ENCODE measurements at regions not wholly inside any gene's neighbourhood (a gene's known extent, or its start where the extent isn't known, plus 50 kb on each side); places are given as distances from the start of the nearest gene placed in this dataset.

DNA sequence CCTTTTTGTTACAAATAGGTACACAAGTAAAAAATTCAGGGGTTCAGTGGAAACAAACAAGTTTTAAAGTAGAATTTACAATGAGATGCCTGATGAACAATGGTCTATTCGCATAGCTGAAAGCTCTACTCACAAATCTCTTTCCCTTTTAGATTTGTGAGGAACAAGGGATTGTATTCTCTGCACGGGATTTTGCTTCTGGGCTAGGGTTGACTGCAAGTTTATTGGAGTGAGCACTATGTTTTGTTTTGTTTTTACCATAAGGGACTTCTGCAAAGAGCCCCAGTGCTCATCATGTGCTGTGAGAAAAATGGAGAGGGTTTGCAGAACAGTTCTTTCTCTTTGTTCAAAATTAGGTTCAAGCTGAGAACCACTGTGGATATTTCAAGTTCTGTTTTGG is 160.5 kb downstream of the DLEU7 start:
- Mint-ChIP-seq H3K27me3 (ENCODE audit: low read depth) (peaks cover 3% of the 10 kb centered on the region), H3K4me3 (no peak overlapping the region), H3K4me1 (ENCODE audit: low read depth) (peaks cover 6% of the 10 kb centered on the region), H3K36me3 (ENCODE audit: low read depth) (no peaks in the 10 kb centered on the region), H3K27ac (no peak overlapping the region), H3K9me3 (no peaks in the 10 kb centered on the region)
- no peak for DNase-seq
- CTCF ChIA-PET = no interaction called here
- intact Hi-C loops (cut with micrococcal nuclease) = no loop called here

DNA sequence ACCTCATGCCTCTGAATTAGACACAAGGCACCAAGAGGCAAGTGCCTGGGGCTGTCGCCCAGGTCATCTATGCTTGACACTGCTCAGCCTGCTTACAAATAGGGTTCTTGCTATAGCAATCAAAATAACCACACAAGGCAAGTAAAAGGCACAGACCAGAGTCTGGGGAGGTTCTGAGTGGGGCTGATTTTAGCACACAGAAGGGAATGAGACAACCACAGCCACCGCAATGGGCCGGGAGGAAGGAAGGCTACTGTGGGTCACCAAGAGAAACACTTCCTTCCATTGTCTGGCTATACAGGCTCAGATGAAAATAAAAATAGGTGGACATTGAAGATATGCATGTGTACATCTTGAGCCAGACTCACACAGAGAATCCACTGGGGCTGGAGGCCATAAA is 159.1 kb downstream of the DLEU7 start:
- CTCF ChIA-PET = no interaction called here
- H3K4me1 Mint-ChIP-seq (ENCODE audit: low read depth) = peaks cover 6% of the 10 kb centered on the region

DNA sequence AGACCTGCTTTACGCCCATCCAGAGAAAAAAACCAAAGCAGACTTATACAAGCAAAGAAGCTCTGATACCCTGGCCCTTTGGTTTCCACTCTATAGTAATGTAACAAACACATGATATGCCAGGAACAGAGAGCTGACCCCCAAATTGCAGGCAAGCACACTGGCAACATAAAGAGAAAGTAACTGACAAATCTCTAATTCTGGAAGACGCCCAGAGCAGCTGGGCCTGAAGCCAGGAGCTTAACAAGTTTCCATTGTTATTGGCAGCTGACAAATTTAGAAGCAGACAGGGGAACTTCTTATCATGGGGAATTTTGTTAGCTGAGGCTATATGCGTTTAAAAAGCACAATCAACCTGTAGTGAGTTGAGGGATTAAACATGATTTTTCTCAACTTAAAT is 158.0 kb downstream of the DLEU7 start:
- no peaks in the 10 kb centered on the region for H3K36me3 Mint-ChIP-seq (ENCODE audit: low read depth)
- CTCF ChIA-PET = interaction anchor here (0.7 kb wide), 1 partner anchor 337 kb away, joined by 3 read pairs; no protein-coding TSS in a partner anchor
- peaks cover 3% of the 10 kb centered on the region for H3K27me3 Mint-ChIP-seq (ENCODE audit: low read depth)
- H3K4me3 Mint-ChIP-seq = no peak overlapping the region
- intact Hi-C loops (cut with micrococcal nuclease) = no loop called here
- no peak for DNase-seq
- H3K9me3 Mint-ChIP-seq = no peaks in the 10 kb centered on the region
- H3K4me1 Mint-ChIP-seq (ENCODE audit: low read depth) = peaks cover 6% of the 10 kb centered on the region
- H3K27ac Mint-ChIP-seq = no peak overlapping the region

More for the DNA sequence above, 159.1 kb downstream of the DLEU7 start:
- DNase-seq = no peak
- Mint-ChIP-seq H3K27ac (no peak overlapping the region), H3K9me3 (no peaks in the 10 kb centered on the region), H3K27me3 (ENCODE audit: low read depth) (peaks cover 3% of the 10 kb centered on the region), H3K36me3 (ENCODE audit: low read depth) (no peaks in the 10 kb centered on the region), H3K4me3 (no peak overlapping the region)
- intact Hi-C loops (cut with micrococcal nuclease) = no loop called here

DNA sequence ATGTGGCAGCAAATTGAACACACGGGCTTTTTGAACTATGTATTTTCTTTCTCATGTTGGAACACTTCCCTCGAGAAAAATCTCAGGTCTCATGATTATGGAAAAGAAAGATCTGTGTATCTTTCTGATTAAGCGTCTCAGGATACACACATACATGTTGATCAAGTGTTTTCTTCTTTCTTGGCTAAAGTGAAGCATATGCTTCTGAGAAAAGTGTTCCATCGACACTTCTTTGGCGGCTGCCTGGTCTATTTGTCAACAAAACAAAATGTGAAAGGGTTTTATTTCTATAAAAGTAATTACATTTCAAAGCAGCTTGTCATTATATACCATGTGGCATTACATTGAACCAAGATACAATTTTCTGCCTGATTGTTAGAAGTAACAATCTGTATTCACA is 157.5 kb downstream of the DLEU7 start:
- intact Hi-C loops (cut with micrococcal nuclease) = no loop called here
- peaks cover 6% of the 10 kb centered on the region for H3K4me1 Mint-ChIP-seq (ENCODE audit: low read depth)
- H3K36me3 Mint-ChIP-seq (ENCODE audit: low read depth) = no peaks in the 10 kb centered on the region
- CTCF ChIA-PET = no interaction called here
- H3K27ac Mint-ChIP-seq = no peak overlapping the region
- H3K27me3 Mint-ChIP-seq (ENCODE audit: low read depth) = peaks cover 3% of the 10 kb centered on the region
- DNase-seq = no peak
- no peak overlapping the region for H3K4me3 Mint-ChIP-seq
- H3K9me3 Mint-ChIP-seq = no peaks in the 10 kb centered on the region

DNA sequence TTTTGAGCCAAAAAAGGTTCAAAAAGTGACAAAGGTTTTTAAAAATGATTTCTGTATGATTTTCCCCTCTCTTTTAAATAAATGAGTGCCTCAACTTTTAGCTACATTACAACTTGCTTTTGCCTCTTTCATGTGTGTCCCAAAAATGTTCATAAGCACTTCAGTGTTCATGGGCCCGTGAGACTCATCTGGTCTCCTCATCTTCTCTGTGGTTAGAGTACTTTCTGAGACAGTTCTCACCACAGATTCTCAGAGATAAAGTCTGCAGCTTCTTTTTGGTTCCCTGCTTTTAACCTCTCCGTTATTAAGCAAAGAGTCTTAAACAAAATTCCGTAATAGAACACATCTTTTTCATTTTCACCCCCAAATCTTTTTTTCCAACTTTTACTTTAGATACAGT is 156.9 kb downstream of the DLEU7 start:
- peaks cover 3% of the 10 kb centered on the region for H3K27me3 Mint-ChIP-seq (ENCODE audit: low read depth)
- CTCF ChIA-PET = no interaction called here
- H3K27ac Mint-ChIP-seq = no peak overlapping the region
- no peaks in the 10 kb centered on the region for H3K9me3 Mint-ChIP-seq
- no peak overlapping the region for H3K4me3 Mint-ChIP-seq
- no peaks in the 10 kb centered on the region for H3K36me3 Mint-ChIP-seq (ENCODE audit: low read depth)
- H3K4me1 Mint-ChIP-seq (ENCODE audit: low read depth) = peaks cover 6% of the 10 kb centered on the region
- intact Hi-C loops (cut with micrococcal nuclease) = no loop called here
- DNase-seq = no peak

DNA sequence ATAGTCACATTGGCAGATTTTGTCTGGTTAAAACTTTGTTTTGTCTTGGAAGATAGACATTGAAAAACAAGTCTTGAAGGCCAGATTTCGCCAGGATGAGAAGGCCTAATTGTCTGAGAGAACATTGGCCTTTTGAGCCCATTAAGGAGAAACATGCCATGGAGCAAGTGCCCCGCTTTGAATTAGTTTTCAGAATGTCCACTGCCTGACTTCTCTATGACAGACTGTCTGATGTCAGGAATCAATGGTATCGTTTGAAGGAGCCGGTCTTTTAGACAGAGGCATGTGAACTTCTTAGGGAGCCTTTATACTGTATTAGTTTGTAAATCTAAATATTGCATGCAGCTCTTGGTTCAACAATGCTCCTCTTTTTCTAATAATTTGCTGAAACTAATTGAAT is 155.9 kb downstream of the DLEU7 start:
- Mint-ChIP-seq H3K9me3 (no peaks in the 10 kb centered on the region), H3K27me3 (ENCODE audit: low read depth) (peaks cover 3% of the 10 kb centered on the region), H3K4me3 (no peak overlapping the region), H3K36me3 (ENCODE audit: low read depth) (no peaks in the 10 kb centered on the region), H3K27ac (no peak overlapping the region), H3K4me1 (ENCODE audit: low read depth) (peaks cover 6% of the 10 kb centered on the region)
- no peak for DNase-seq
- intact Hi-C loops (cut with micrococcal nuclease) = no loop called here
- CTCF ChIA-PET = no interaction called here

DNA sequence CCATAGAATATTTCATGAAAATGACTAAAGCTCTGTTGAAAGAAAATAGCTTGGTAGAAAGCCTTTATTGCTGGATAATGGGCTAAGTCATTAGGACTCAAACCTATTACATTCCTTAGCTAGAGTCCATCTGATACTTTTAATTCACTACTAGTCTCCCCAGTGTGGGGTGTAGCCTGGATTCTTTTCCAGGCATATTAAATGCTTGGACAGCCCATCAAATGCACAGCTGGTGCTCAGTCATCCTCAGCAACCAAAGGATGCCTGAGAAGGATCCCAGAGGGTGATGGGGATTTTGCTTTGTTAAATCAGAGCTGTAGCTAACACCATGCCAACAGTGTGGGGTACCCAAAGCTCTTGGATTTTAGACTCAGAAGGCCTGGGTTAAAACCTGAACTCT is 153.5 kb downstream of the DLEU7 start:
- no peak overlapping the region for H3K27ac Mint-ChIP-seq
- no peaks in the 10 kb centered on the region for H3K36me3 Mint-ChIP-seq (ENCODE audit: low read depth)
- H3K27me3 Mint-ChIP-seq (ENCODE audit: low read depth) = no peaks in the 10 kb centered on the region
- intact Hi-C loops (cut with micrococcal nuclease) = no loop called here
- CTCF ChIA-PET = no interaction called here
- H3K4me1 Mint-ChIP-seq (ENCODE audit: low read depth) = peaks cover 6% of the 10 kb centered on the region
- no peak overlapping the region for H3K4me3 Mint-ChIP-seq
- no peak for DNase-seq
- no peaks in the 10 kb centered on the region for H3K9me3 Mint-ChIP-seq

DNA sequence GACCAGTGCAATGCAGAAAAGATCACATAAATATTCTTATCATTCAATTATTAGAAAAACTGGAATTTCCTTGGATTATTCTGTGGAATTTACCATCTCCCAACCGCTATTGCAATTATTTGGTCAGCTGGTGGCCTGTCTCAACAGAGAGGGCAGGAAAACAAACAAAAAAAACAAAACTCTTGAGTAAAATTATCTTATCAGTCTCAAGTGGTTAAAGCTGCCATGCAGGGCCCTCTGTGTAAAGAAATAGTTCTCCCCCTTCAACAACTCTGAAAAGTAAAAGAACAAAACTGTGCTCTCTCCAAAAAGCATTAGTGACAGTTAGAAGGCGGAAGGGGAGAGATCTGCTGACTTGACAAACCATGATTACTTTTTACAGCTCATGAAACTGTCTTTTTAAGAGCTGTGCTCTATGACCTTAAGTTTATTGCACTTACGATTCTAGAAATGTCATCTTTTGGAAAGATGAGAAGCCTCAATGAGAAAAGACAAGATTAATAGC is 152.3 kb downstream of the DLEU7 start:
- Mint-ChIP-seq H3K9me3 (no peaks in the 10 kb centered on the region), H3K4me1 (ENCODE audit: low read depth) (peaks cover 6% of the 10 kb centered on the region), H3K36me3 (ENCODE audit: low read depth) (no peaks in the 10 kb centered on the region), H3K27ac (no peak overlapping the region), H3K4me3 (no peak overlapping the region), H3K27me3 (ENCODE audit: low read depth) (no peaks in the 10 kb centered on the region)
- no peak for DNase-seq
- CTCF ChIA-PET = no interaction called here
- intact Hi-C loops (cut with micrococcal nuclease) = no loop called here

DNA sequence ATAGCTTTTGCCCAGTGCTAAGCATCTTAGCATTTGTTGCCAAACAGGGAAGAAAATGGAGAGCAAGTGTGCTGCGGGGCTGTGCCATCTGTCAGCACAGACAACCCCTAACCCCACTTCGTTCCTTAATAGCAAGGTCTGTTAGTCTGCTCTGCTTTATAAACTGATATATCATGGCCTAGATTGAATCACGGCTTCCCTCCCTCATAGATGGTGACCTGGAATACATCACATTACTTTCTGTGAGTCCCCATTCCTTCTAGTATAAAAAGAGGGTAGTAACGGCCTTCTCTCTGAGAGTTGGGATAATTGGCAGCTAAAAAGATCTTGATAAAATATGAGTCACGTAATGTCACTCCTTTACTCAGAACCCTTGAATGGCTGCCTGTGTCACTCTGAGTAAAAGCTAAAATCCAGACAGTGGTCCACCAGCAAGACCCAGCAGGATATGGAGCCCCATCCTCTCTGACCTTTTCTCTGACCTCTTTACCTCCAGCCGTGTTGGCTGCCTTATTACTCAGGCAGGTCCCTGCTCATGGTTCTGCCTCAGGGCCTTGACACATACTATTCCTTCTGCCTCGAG is 151.7 kb downstream of the DLEU7 start:
- CTCF ChIA-PET = no interaction called here
- H3K4me1 Mint-ChIP-seq (ENCODE audit: low read depth) = peaks cover 2% of the 10 kb centered on the region
- H3K27ac Mint-ChIP-seq = no peak overlapping the region
- H3K27me3 Mint-ChIP-seq (ENCODE audit: low read depth) = no peaks in the 10 kb centered on the region
- no peak for DNase-seq
- intact Hi-C loops (cut with micrococcal nuclease) = no loop called here
- no peaks in the 10 kb centered on the region for H3K9me3 Mint-ChIP-seq
- H3K4me3 Mint-ChIP-seq = no peak overlapping the region
- H3K36me3 Mint-ChIP-seq (ENCODE audit: low read depth) = no peaks in the 10 kb centered on the region

DNA sequence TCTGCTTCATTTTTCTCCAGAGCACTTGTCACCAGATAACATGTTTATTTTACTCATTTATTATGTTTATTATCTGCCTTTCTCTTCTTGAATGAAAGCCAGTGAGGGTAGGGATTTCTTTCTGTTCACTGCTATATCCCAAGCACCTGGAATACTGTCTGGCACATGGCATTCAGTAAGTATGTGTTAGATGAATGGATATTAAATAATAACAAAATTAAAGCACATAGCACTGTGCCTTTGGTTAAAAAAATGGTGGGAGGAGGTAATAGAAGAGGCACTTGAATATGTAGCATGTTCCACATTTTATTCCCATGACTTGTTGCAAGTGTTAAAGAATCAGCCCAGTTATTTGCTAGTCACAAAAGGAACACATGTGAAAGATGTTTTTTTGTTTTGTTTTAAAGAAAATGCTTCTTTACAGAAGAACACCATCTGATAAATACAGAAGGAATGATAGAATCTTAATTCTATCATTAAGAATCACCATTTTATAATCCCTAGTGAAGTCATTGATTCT is 151.0 kb downstream of the DLEU7 start:
- Mint-ChIP-seq H3K9me3 (no peaks in the 10 kb centered on the region), H3K4me1 (ENCODE audit: low read depth) (no peaks in the 10 kb centered on the region), H3K36me3 (ENCODE audit: low read depth) (no peaks in the 10 kb centered on the region), H3K27ac (no peak overlapping the region), H3K4me3 (no peak overlapping the region), H3K27me3 (ENCODE audit: low read depth) (no peaks in the 10 kb centered on the region)
- intact Hi-C loops (cut with micrococcal nuclease) = no loop called here
- no peak for DNase-seq
- CTCF ChIA-PET = no interaction called here

DNA sequence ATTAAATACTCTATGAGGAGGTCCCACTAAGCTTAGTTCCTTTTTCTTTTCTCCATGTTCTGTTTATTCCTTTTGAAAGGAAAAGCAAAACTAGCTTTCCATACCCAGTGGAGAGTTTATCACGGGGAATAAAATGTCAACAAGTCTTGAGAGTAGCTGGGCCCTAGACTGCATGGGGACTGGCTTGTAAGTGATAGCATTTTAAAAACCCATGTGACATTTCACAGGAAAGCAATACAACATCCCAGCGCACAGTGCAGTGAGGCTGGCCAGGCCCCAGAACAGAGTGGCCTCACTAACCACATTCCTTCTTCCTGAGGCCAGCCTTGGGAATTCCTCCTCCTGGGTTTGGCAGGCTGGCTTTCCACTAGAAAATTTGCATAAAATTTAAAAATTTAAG is 149.8 kb downstream of the DLEU7 start:
- H3K27me3 Mint-ChIP-seq (ENCODE audit: low read depth) = no peaks in the 10 kb centered on the region
- no peak overlapping the region for H3K27ac Mint-ChIP-seq
- H3K4me1 Mint-ChIP-seq (ENCODE audit: low read depth) = no peaks in the 10 kb centered on the region
- no peak for DNase-seq
- no peaks in the 10 kb centered on the region for H3K36me3 Mint-ChIP-seq (ENCODE audit: low read depth)
- CTCF ChIA-PET = no interaction called here
- intact Hi-C loops (cut with micrococcal nuclease) = no loop called here
- H3K4me3 Mint-ChIP-seq = no peak overlapping the region
- no peaks in the 10 kb centered on the region for H3K9me3 Mint-ChIP-seq

DNA sequence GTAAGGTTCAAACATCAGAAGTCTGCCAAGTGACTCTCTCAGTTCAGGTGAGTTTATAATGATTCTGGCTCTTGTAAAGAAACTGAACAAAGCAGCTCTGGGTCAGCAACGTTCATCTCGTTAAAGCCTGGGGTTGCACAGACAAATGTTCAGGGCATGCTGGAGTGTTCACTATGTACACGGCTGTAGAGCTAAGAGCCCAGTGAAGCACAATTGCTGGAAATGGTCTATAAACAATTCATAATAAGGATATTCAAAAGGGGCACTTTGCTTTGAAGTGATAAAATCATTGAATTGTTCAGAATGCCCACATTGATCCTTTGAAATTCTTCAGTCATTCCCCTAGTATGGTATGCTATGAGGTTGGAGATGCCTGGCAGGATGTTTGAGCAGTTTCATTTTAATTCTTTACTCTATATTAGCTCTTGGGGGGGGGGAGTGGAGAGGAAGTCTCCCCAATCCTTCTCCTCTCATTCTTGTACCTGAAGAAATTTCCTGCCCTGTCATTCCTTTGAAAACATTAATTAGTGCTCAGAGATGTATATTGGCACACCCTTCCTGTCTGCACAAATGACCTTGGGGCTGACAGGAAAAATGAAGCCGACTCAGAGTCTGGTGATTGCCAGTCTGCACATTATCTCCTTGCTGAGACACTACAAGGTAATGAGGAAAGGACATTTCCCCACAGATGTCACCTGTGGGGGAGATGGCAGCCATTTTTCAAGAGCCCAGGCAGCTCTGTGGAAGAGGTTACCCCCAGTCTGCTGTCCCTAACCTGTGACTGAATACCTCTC is 145.5 kb downstream of the DLEU7 start:
- CTCF ChIA-PET = no interaction called here
- intact Hi-C loops (cut with micrococcal nuclease) = no loop called here
- no peaks in the 10 kb centered on the region for H3K36me3 Mint-ChIP-seq (ENCODE audit: low read depth)
- H3K4me1 Mint-ChIP-seq (ENCODE audit: low read depth) = no peaks in the 10 kb centered on the region
- no peak for DNase-seq
- H3K4me3 Mint-ChIP-seq = no peak overlapping the region
- H3K9me3 Mint-ChIP-seq = no peaks in the 10 kb centered on the region
- H3K27ac Mint-ChIP-seq = no peak overlapping the region
- no peaks in the 10 kb centered on the region for H3K27me3 Mint-ChIP-seq (ENCODE audit: low read depth)
